Activated CD4-positive, alpha-beta T cell treated with anti-CD3 and anti-CD28 coated beads, Interleukin-2, amount 10 ng/mL, durations not matched to agents 24 days and 14 days (primary cell): ENCODE measurements at regions not wholly inside any gene's neighbourhood (a gene's known extent, or its start where the extent isn't known, plus 50 kb on each side); places are given as distances from the start of the nearest gene placed in this dataset.

Experiments
- DNase-seq: peaks from one replicate; pipeline ENCODE4 v3.0.0; 2022
- H3K27ac Mint-ChIP-seq: one replicate; pipeline ENCODE4 v1.8.0; 2022; ENCODE audit warnings: mild to moderate bottlenecking, mixed read lengths
- H3K27me3 Mint-ChIP-seq: one replicate; pipeline ENCODE4 v1.8.0; 2022; ENCODE audit warnings: mixed read lengths
- H3K36me3 Mint-ChIP-seq: one replicate; pipeline ENCODE4 v1.8.0; 2022; ENCODE audit warnings: low read depth, mild to moderate bottlenecking, mixed read lengths
- H3K4me1 Mint-ChIP-seq: one replicate; pipeline ENCODE4 v1.8.0; 2021; ENCODE audit warnings: mixed read lengths
- H3K4me3 Mint-ChIP-seq: one replicate; pipeline ENCODE4 v1.8.0; 2022; ENCODE audit warnings: mild to moderate bottlenecking, moderate library complexity, mixed read lengths
- H3K9me3 Mint-ChIP-seq: one replicate; pipeline ENCODE4 v1.8.0; 2021; ENCODE audit warnings: mixed read lengths
- intact Hi-C: fragments of 100-400 bp; cut with micrococcal nuclease; formaldehyde crosslinking; loops from one replicate; pipeline ENCODE4 v1.15.1; 2023

- no peaks in the 10 kb centered on the region for H3K9me3 Mint-ChIP-seq
- H3K27me3 Mint-ChIP-seq = no peaks in the 10 kb centered on the region
- intact Hi-C loops = no loop called here
- DNase-seq = no peak
- H3K36me3 Mint-ChIP-seq = no peaks in the 10 kb centered on the region
- no peak overlapping the region for H3K4me3 Mint-ChIP-seq
- H3K4me1 Mint-ChIP-seq = no peaks in the 10 kb centered on the region
- no peak overlapping the region for H3K27ac Mint-ChIP-seq
Measured at GRCh38 chr10:44053391-44053790, 331.5 kb downstream of the CXCL12 start.

- intact Hi-C loops = no loop called here
- no peak overlapping the region for H3K27ac Mint-ChIP-seq
- H3K4me3 Mint-ChIP-seq = no peak overlapping the region
- H3K27me3 Mint-ChIP-seq = peaks cover 9% of the 10 kb centered on the region
- H3K4me1 Mint-ChIP-seq = no peaks in the 10 kb centered on the region
- DNase-seq = no peak
- H3K9me3 Mint-ChIP-seq = no peaks in the 10 kb centered on the region
- no peaks in the 10 kb centered on the region for H3K36me3 Mint-ChIP-seq
Measured at GRCh38 chr10:44051584-44052385, 333.1 kb downstream of the CXCL12 start.

DNA sequence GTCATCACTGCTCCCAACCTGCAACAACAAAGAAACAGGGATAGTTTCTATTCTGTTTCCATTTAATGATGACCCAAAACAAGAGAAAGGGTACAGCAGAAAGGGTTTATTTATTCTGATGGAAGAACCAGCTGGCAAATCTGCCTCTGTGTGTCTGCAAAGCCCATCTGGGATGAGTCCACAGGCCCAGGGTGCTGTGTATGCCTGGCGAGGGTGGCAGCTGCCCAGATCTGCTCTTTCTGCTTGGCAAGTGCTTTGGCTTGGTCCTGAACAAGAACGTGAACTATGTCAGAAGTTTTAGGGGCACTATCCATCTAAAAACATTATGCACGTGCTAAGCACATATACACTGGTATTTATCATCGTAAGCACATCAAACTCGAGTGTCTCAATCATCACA, 333.8 kb downstream of the CXCL12 start:
- H3K27me3 Mint-ChIP-seq = peaks cover 13% of the 10 kb centered on the region
- H3K9me3 Mint-ChIP-seq = no peaks in the 10 kb centered on the region
- H3K27ac Mint-ChIP-seq = no peak overlapping the region
- no peak overlapping the region for H3K4me3 Mint-ChIP-seq
- DNase-seq = no peak
- intact Hi-C loops = no loop called here
- no peaks in the 10 kb centered on the region for H3K36me3 Mint-ChIP-seq
- no peaks in the 10 kb centered on the region for H3K4me1 Mint-ChIP-seq

DNA sequence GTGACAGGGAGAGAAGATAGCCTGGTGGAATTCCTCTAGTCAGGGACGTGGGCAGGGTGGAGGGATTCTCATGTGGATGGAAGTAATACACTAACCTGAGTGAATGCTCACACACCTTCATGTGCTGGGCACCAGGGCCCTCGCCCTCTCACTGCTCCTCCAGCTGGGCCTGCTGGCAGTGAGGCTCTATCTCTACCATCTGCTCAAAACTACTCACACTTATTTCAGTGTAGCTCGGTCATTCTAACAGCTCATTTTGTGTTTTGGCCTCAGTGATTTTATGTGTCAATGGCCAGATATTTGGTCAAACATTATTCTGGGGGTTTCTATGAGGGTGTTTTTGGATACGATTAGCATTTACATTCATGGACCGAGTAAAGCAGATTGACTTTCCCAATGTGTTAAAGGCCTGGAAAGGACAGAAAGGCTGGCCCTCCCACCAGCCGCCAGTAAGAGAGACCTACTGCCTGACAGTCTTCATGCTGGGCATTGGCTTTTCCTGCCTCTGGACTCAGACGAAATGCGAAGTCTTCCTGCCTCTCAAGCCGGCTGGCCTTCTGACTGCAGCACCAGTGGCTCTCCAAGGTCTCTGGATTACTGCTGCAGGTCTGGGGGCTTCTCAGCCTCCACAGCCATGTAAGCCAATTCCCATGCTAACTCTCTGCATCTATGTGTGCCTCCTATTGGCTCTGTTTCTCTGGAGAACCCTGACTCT, 335.4 kb downstream of the CXCL12 start:
- H3K9me3 Mint-ChIP-seq = no peaks in the 10 kb centered on the region
- H3K36me3 Mint-ChIP-seq = no peaks in the 10 kb centered on the region
- intact Hi-C loops = no loop called here
- no peak overlapping the region for H3K4me3 Mint-ChIP-seq
- no peak for DNase-seq
- no peak overlapping the region for H3K27ac Mint-ChIP-seq
- H3K4me1 Mint-ChIP-seq = no peaks in the 10 kb centered on the region
- H3K27me3 Mint-ChIP-seq = peaks cover 13% of the 10 kb centered on the region

DNA sequence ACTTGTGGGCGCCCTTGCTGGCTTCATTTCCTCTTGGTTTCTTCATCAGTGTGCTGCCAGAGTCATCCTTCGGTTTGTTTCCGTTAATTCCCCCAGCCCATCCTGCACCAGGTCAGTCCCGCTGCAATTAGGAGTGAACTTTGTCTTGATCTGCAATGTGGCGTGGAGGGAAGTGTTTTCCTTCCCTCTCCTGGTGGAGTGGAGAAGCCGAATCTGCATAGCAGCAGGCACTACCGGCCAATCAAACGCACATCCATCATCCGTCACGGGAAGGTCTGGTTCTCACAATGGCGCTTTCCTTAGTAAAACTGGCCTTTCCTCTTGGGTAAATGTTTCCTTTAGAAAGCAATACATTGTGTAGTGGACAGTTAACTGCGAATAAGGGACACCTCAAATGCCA, 337.5 kb downstream of the CXCL12 start:
- intact Hi-C loops = no loop called here
- no peaks in the 10 kb centered on the region for H3K9me3 Mint-ChIP-seq
- H3K4me1 Mint-ChIP-seq = no peaks in the 10 kb centered on the region
- H3K27ac Mint-ChIP-seq = no peak overlapping the region
- no peak overlapping the region for H3K4me3 Mint-ChIP-seq
- peaks cover 13% of the 10 kb centered on the region for H3K27me3 Mint-ChIP-seq
- no peak for DNase-seq
- no peaks in the 10 kb centered on the region for H3K36me3 Mint-ChIP-seq

DNA sequence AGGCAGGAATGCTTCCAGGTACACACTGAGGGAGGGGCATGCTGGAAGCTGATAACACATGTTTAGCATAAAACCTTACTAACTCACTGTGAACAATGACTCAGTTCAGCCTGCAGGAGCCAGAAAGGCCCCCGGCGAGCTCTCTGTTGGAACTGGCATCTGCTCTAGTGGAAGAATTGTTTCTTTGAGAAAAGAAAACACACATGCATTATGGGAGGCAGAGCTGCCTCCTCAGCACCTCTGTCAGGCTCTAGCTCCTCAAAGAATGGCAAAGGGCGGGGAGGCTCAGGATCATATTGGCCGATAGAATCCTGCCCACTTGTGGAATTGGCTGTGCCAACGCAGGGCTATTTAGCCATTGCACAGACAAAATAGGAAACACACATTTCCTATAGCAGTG, 338.3 kb downstream of the CXCL12 start:
- no peaks in the 10 kb centered on the region for H3K9me3 Mint-ChIP-seq
- no peak for DNase-seq
- H3K4me1 Mint-ChIP-seq = no peaks in the 10 kb centered on the region
- no peak overlapping the region for H3K27ac Mint-ChIP-seq
- H3K36me3 Mint-ChIP-seq = no peaks in the 10 kb centered on the region
- H3K27me3 Mint-ChIP-seq = peaks cover 13% of the 10 kb centered on the region
- intact Hi-C loops = no loop called here
- no peak overlapping the region for H3K4me3 Mint-ChIP-seq

DNA sequence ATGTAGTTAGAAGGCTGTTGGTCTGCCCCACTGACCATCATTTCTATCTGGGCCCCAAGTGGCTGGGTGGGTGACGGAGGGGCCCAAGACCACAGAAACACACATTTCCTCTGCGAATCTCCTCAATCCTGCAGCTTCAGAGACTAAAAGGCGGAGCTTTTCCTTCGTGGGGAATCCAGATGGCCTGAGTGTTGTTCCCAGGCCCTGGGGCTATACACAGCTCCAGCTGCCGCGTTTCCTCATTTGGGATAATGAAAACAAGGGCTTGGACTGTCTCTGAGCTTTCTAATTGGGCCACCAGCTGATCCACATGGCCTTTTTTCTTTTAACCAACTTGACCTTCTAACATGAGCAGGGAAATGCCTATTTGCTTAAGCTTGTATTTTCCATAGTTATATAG, 339.9 kb downstream of the CXCL12 start:
- no peak for DNase-seq
- H3K27ac Mint-ChIP-seq = no peak overlapping the region
- no peaks in the 10 kb centered on the region for H3K36me3 Mint-ChIP-seq
- no peaks in the 10 kb centered on the region for H3K9me3 Mint-ChIP-seq
- intact Hi-C loops = no loop called here
- no peak overlapping the region for H3K4me3 Mint-ChIP-seq
- peaks cover 16% of the 10 kb centered on the region for H3K27me3 Mint-ChIP-seq
- no peaks in the 10 kb centered on the region for H3K4me1 Mint-ChIP-seq

GRCh38 chr10:44044549-44044948, 340.3 kb downstream of the CXCL12 start:
- Mint-ChIP-seq H3K36me3 (no peaks in the 10 kb centered on the region), H3K4me1 (no peaks in the 10 kb centered on the region), H3K27ac (no peak overlapping the region), H3K4me3 (no peak overlapping the region), H3K27me3 (peaks cover 16% of the 10 kb centered on the region), H3K9me3 (no peaks in the 10 kb centered on the region)
- DNase-seq = no peak
- intact Hi-C loops = no loop called here

- intact Hi-C loops = no loop called here
- no peak for DNase-seq
- Mint-ChIP-seq H3K4me3 (no peak overlapping the region), H3K4me1 (no peaks in the 10 kb centered on the region), H3K36me3 (no peaks in the 10 kb centered on the region), H3K9me3 (no peaks in the 10 kb centered on the region), H3K27me3 (peaks cover 16% of the 10 kb centered on the region), H3K27ac (no peak overlapping the region)
Measured at GRCh38 chr10:44043646-44044375, 341.1 kb downstream of the CXCL12 start.

DNA sequence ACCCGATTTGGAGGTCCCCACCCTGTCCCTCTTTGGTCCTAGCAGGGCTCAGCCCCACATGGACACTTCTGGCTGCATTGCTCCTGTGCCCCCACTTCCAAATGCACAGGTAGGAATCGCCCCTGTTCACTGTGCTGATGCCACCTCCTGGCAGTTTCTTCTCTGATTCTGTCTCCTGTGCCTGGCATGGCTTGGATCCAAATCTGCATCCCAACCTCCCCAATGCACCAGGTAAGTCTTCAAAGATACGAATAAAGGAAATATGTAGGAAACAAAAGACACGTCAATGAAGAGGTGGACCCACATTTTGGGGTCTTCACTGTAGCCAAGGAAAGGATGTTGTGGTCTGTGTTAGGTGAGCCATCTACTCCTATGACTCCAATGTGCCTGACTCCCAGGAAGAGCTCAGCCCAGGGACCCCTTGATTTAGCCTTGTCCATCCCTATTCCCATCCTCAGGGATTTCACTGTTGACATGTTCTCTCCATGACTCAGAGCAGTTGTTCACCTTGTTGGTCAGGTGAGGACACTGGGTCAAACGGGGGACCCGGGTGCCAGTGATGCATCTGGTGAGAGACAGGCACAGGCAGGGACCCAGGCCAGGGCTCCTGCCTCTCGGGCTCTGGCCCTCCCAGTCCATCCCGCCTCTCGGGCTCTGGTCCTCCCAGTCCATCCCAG, 341.8 kb downstream of the CXCL12 start:
- no peak for DNase-seq
- no peaks in the 10 kb centered on the region for H3K9me3 Mint-ChIP-seq
- no peak overlapping the region for H3K27ac Mint-ChIP-seq
- H3K4me3 Mint-ChIP-seq = no peak overlapping the region
- no peaks in the 10 kb centered on the region for H3K36me3 Mint-ChIP-seq
- no peaks in the 10 kb centered on the region for H3K4me1 Mint-ChIP-seq
- peaks cover 15% of the 10 kb centered on the region for H3K27me3 Mint-ChIP-seq
- intact Hi-C loops = no loop called here

DNA sequence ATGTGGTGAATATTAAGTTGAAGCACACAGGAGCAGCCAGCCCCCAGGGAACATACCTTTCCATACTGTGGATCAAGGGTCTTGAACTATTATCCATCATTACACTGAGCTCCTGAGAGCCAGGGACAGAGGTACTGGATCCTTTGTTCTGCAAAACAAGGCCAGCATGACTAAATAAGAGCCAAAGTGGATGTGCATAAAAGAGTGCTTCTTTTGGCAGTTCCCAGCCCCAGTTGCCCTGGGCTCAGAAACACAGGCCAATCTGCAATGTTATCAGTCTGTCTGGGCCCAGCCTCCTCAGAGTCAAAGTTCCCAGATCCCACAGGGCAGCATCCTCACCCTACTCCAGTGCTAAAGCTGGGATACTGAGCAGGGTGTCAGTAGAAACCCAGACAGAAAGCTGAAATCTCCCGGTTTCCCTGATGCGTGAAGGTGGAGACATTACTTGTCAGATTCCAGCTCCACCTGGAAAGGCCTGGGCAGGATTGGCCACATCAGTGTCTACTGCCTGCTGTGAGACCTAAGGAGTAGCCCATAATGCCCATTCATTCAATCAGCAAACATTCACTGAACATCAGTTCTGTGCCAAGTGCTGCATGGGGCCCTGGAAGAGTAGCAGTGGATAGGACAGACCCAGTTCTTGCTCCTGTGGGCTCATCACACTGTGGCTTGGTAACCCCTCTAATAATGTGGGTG, 342.7 kb downstream of the CXCL12 start:
- no peak for DNase-seq
- H3K27ac Mint-ChIP-seq = no peak overlapping the region
- H3K9me3 Mint-ChIP-seq = no peaks in the 10 kb centered on the region
- no peaks in the 10 kb centered on the region for H3K36me3 Mint-ChIP-seq
- no peaks in the 10 kb centered on the region for H3K4me1 Mint-ChIP-seq
- intact Hi-C loops = no loop called here
- peaks cover 9% of the 10 kb centered on the region for H3K27me3 Mint-ChIP-seq
- H3K4me3 Mint-ChIP-seq = no peak overlapping the region

- no peaks in the 10 kb centered on the region for H3K4me1 Mint-ChIP-seq
- intact Hi-C loops = no loop called here
- no peak for DNase-seq
Measured at GRCh38 chr10:44039599-44039998, 345.3 kb downstream of the CXCL12 start.

DNA sequence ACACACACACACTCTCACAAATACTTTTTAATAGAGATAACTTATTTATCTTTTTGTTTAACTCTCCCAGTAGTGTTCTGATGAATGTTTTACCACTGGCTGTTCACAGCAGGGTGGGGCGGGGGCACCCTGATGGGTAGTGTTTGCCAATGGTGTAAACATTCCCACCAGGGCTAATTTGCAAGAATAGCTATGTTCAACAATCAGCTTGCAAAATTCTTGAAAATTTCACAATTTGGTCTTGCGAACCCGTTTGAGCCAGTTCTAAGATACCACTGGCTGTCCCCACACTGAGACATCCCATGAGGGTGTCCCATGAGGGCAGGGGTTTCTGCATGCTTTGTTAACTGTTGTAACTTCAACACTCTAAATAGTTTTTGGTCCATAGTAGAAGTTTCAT, 348.5 kb downstream of the CXCL12 start:
- no peaks in the 10 kb centered on the region for H3K4me1 Mint-ChIP-seq
- H3K36me3 Mint-ChIP-seq = no peaks in the 10 kb centered on the region
- no peak overlapping the region for H3K4me3 Mint-ChIP-seq
- intact Hi-C loops = no loop called here
- no peak overlapping the region for H3K27ac Mint-ChIP-seq
- DNase-seq = no peak
- peaks cover 13% of the 10 kb centered on the region for H3K27me3 Mint-ChIP-seq
- H3K9me3 Mint-ChIP-seq = no peaks in the 10 kb centered on the region

More at GRCh38 chr10:44039599-44039998, 345.3 kb downstream of the CXCL12 start:
- no peak overlapping the region for H3K27ac Mint-ChIP-seq
- H3K9me3 Mint-ChIP-seq = no peaks in the 10 kb centered on the region
- no peaks in the 10 kb centered on the region for H3K36me3 Mint-ChIP-seq
- H3K27me3 Mint-ChIP-seq = peaks cover 5% of the 10 kb centered on the region
- no peak overlapping the region for H3K4me3 Mint-ChIP-seq
